ENCODE measurements at regions not wholly inside any gene's neighbourhood (a gene's known extent, or its start where the extent isn't known, plus 50 kb on each side); places are given as distances from the start of the nearest gene placed in this dataset.

- Histone ChIP-seq H3F3A (replicated peaks; ENCODE audit: low read depth) (0 out of 2 replicates have a peak, but pooled peaks cover 4% of the 10 kb centered on the region), H3K4me3 (no peak overlapping the region), H3K36me3 (ENCODE audit: insufficient read depth) (no peaks in the 10 kb centered on the region), H3K27me3 (ENCODE audit: insufficient read depth) (no peaks in the 10 kb centered on the region), H3K4me1 (ENCODE audit: insufficient read depth) (no peaks in the 10 kb centered on the region), H3K9me2 (ENCODE audit: insufficient read depth) (no peaks in the 10 kb centered on the region), H3K4me2 (no peak overlapping the region), H3K79me2 (replicated peaks; ENCODE audit: insufficient read depth) (no peaks in the 10 kb centered on the region), H4K20me1 (replicated peaks; ENCODE audit: insufficient read depth) (no peaks in the 10 kb centered on the region), H2AFZ (no peak overlapping the region), H3K27ac (ENCODE audit: low read depth) (no peak overlapping the region)
- no peaks in the 10 kb centered on the region for H3K9me3 Mint-ChIP-seq
- no peaks in the 10 kb centered on the region for H3K36me3 Mint-ChIP-seq (ENCODE audit: low read depth)
- TF ChIP-seq REST (IDR thresholded peaks at IDR 0.05; ENCODE audit: unreplicated experiment) (no peak), CTCF (conservative IDR thresholded peaks at IDR 0.05; ENCODE audit: low read depth in 2 of 2) (no peak), ZNF462 (CRISPR knock-in tag; IDR thresholded peaks at IDR 0.05) (no peak), ZNF331 (CRISPR knock-in tag; IDR thresholded peaks at IDR 0.05; ENCODE audit: low read depth) (no peak), NANOG (IDR thresholded peaks at IDR 0.05; ENCODE audit: borderline replicate concordance) (no peak), POLR2AphosphoS5 (IDR thresholded peaks at IDR 0.05; ENCODE audit: low read depth) (no peak), EZH2 (IDR thresholded peaks at IDR 0.05; ENCODE audit: low read depth, unreplicated experiment) (no peak)
- DNase-seq (ENCODE audit: low spot score) (no peak), ATAC-seq (no peak)
- H3K27me3 Mint-ChIP-seq (ENCODE audit: insufficient read depth, low read depth, poor library complexity), result peaks cover 13% of the 10 kb centered on the region
- H3K4me3 Mint-ChIP-seq, result no peak overlapping the region
- peaks cover 14% of the 10 kb centered on the region for H3K4me1 Mint-ChIP-seq
- no peak overlapping the region for H3K27ac Mint-ChIP-seq
These were observed 90.8 kb upstream of the KCTD7 start for GRCh38 chr7:66537876-66538275.
